ENCODE measurements at regions not wholly inside any gene's neighbourhood (a gene's known extent, or its start where the extent isn't known, plus 50 kb on each side); places are given as distances from the start of the nearest gene placed in this dataset.

DNA sequence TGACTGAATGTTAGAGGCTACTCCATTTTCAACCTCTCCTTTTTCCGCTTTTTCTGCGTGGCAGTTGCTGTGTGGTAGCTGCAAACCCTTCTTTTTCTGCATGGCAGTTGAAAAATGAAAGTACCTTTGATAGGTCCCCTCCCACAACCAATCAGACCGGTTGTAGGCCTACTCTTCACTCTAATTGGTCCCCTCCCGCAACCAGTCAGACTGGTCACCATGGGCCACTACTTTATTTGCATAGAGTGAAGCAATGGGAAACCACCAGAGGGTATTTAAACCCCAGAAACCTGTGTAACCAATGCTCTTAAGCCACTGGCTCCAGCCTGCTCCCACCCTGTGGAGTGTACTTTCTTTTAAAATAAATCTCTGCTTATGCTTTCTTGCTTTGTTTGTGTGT is 877.8 kb downstream of the FAM133A start:
- no peaks in the 10 kb centered on the region for H3K36me3 ChIP-seq
- no peak for DNase-seq
- no peak overlapping the region for H3K4me3 ChIP-seq
- TF ChIP-seq, protein P1, sequence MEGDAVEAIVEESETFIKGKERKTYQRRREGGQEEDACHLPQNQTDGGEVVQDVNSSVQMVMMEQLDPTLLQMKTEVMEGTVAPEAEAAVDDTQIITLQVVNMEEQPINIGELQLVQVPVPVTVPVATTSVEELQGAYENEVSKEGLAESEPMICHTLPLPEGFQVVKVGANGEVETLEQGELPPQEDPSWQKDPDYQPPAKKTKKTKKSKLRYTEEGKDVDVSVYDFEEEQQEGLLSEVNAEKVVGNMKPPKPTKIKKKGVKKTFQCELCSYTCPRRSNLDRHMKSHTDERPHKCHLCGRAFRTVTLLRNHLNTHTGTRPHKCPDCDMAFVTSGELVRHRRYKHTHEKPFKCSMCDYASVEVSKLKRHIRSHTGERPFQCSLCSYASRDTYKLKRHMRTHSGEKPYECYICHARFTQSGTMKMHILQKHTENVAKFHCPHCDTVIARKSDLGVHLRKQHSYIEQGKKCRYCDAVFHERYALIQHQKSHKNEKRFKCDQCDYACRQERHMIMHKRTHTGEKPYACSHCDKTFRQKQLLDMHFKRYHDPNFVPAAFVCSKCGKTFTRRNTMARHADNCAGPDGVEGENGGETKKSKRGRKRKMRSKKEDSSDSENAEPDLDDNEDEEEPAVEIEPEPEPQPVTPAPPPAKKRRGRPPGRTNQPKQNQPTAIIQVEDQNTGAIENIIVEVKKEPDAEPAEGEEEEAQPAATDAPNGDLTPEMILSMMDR (IDR thresholded peaks at IDR 0.05) = no peak
- H3K4me1 ChIP-seq = no peaks in the 10 kb centered on the region
- ATAC-seq = peak; percentile 43 to 53
- H3K27me3 ChIP-seq (ENCODE audit: low read depth) = no peaks in the 10 kb centered on the region
- H3K27ac ChIP-seq = no peak overlapping the region
- intact Hi-C loops (cut with DNase I) = no loop called here
- H3K9me3 ChIP-seq = no peaks in the 10 kb centered on the region

DNA sequence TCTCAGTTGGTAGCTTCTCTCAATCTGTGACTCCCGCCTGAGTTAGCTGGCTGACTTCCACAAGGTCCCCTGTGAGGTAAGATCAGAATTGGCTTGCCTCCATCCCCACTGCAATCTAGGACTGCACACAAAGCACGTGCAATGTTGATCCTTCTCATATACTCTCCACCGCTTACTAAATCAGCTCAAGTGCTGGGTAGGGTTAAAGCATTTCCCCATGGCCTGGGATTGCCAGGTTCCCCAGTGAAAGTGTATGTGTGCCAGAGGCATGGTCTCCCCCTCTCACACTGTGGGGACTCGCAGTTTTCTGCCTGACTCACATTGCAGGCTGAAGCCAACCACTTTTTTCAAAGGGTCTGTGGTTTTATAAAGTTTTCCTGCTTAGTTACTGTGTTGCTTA is 886.9 kb downstream of the FAM133A start:
- no peaks in the 10 kb centered on the region for H3K27me3 ChIP-seq (ENCODE audit: low read depth)
- TF ChIP-seq, protein P1 (IDR thresholded peaks at IDR 0.05) = no peak
- ATAC-seq (peak in 1 of 2 donors; percentile 33), DNase-seq (no peak)
- no peak overlapping the region for H3K27ac ChIP-seq
- no peak overlapping the region for H3K4me3 ChIP-seq
- intact Hi-C loops (cut with DNase I) = no loop called here
- no peaks in the 10 kb centered on the region for H3K4me1 ChIP-seq
- H3K9me3 ChIP-seq = no peaks in the 10 kb centered on the region
- no peaks in the 10 kb centered on the region for H3K36me3 ChIP-seq

DNA sequence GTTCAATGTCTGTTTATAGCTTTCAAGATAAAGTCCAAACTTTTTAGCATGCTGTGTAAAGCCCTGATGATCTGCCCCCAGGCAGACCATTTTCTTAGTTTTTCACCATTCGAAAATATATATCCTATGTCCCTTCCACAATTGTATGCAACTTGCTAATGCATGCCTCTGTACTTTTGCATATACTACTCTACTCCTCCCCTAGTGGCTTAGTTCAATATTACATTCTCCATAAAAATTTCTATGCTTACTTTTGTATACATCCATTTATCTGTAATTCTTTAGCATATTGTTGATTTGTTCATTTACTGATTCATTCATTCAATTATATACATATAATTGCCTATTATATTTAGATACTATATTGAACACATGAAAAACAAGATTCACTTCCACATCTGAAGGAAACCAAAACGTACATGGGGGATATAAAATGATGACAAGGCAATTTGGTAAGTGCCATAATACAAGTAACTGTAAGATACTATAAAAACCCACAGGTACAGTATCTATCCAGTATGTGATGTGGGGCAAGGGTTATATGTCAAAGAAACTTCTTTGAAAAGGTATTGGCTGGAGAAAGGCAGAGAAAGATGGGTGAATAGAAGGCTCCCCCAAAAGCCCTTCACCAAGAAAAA is 902.5 kb downstream of the FAM133A start:
- intact Hi-C loops (cut with DNase I) = no loop called here
- Histone ChIP-seq H3K27me3 (ENCODE audit: low read depth) (no peaks in the 10 kb centered on the region), H3K4me3 (no peak overlapping the region), H3K9me3 (no peaks in the 10 kb centered on the region), H3K36me3 (no peaks in the 10 kb centered on the region), H3K4me1 (no peaks in the 10 kb centered on the region), H3K27ac (no peak overlapping the region)
- TF ChIP-seq, protein P1 (IDR thresholded peaks at IDR 0.05) = no peak
- DNase-seq (no peak), ATAC-seq (no peak)

DNA sequence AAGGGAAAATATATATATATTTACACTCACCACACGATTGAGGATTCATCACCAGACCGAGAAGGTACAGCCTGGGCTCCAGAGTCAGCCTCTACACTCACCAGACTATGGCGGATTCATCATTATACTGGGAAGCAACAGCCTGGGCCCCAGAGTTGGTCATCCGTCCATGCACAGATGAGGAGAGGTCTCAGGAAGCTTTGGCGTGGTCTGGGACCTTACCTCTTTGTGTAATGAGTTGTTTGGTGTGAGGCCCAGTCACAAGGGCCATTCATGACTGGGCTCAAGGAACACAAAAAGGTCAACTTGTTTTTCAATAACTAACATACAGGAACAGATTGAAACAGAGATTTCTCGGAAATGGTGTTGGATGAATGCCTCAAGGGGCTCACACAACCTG is 926.1 kb downstream of the FAM133A start:
- Histone ChIP-seq H3K27ac (peak overlapping the region; percentile 31), H3K4me1 (no peaks in the 10 kb centered on the region), H3K27me3 (ENCODE audit: low read depth) (no peaks in the 10 kb centered on the region), H3K36me3 (no peaks in the 10 kb centered on the region), H3K4me3 (peak overlapping the region; percentile 35), H3K9me3 (no peaks in the 10 kb centered on the region)
- TF ChIP-seq, protein P1 (IDR thresholded peaks at IDR 0.05) = no peak
- ATAC-seq = peak; percentile 80 to 92
- DNase-seq = peak; percentile 43
- intact Hi-C loops (cut with DNase I) = no loop called here

DNA sequence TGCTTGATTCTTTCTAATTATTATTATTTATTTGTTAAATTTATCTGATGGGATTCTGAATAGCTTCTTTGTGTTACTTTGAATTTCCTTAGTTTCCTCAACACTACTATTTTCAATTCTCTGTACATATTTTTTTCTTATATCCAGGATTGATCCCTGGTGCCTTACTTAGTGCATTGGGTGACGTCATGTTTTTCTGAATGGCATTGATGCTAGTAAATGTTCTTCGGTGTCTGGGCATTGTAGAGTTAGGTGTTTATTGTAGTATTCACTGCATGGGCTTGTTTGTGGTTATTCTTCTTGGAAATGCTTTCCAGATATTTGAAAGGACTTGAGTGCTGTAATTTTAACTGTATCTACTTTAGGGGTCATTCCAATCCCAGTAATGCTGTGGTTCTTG is 938.1 kb downstream of the FAM133A start:
- TF ChIP-seq, protein P1 (IDR thresholded peaks at IDR 0.05) = no peak
- Histone ChIP-seq H3K4me3 (no peak overlapping the region), H3K36me3 (no peaks in the 10 kb centered on the region), H3K27ac (no peak overlapping the region), H3K4me1 (no peaks in the 10 kb centered on the region), H3K9me3 (no peaks in the 10 kb centered on the region), H3K27me3 (ENCODE audit: low read depth) (no peaks in the 10 kb centered on the region)
- intact Hi-C loops (cut with DNase I) = no loop called here
- no peak for ATAC-seq
- no peak for DNase-seq
